CD4-positive, alpha-beta T cell (primary cell): ENCODE measurements at regions not wholly inside any gene's neighbourhood (a gene's known extent, or its start where the extent isn't known, plus 50 kb on each side); places are given as distances from the start of the nearest gene placed in this dataset.

Source experiments
- ATAC-seq: fragments of 200-7000 bp; cut with Tn5 transposase; one replicate; pipeline ENCODE4 v1.10.0; 2022; ENCODE audit warnings: mild to moderate bottlenecking; ENCODE audit not compliant: poor library complexity
- CTCF ChIA-PET: fragments of 350-600 bp; sonication (Branson Sonifier 250); formaldehyde crosslinking; loops from one replicate; lab custom pipeline; 2021; ENCODE audit warnings: antibody characterized with exemption, inconsistent platforms; lab: Charles Lee
- POLR2A ChIA-PET: fragments of 350-600 bp; sonication (Branson Sonifier 250); formaldehyde crosslinking; loops from one replicate; lab custom pipeline; 2021; ENCODE audit warnings: antibody characterized with exemption, inconsistent platforms; lab: Charles Lee
- DNase-seq, 14 experiments: peaks; one replicate each; pipeline ENCODE4 v3.0.0-alpha.2; 2013 to 2020; ENCODE audit warnings: mixed read lengths in 2 of 14
- H3K27ac ChIP-seq, 2 donors: one replicate each; pipeline versions ENCODE4 v1.5.1 to v1.7.0; 2013; ENCODE audit warnings: low read length in 2 of 2, low read depth in 1 of 2, mild to moderate bottlenecking in 1 of 2
- H3K27me3 ChIP-seq, 2 experiments: 1 replicate in 1 of 2; 2 replicates in 1 of 2; pipeline versions ENCODE4 v1.6.1 to v1.7.0; 2013; ENCODE audit warnings: low read length in 2 of 2, control low read depth in 1 of 2, mild to moderate bottlenecking in 1 of 2, moderate library complexity in 1 of 2; ENCODE audit not compliant: insufficient read depth in 2 of 2, control insufficient read depth in 1 of 2
- H3K36me3 ChIP-seq: one replicate; pipeline ENCODE4 v1.6.1; 2013; ENCODE audit warnings: low read length, control low read depth; ENCODE audit not compliant: insufficient read depth
- H3K4me1 ChIP-seq: one replicate; pipeline ENCODE4 v1.6.1; 2013; ENCODE audit warnings: low read length, control low read depth; ENCODE audit not compliant: insufficient read depth
- H3K4me3 ChIP-seq: one replicate; pipeline ENCODE4 v1.5.1; 2013; ENCODE audit warnings: mild to moderate bottlenecking, low read length, moderate library complexity
- H3K9me3 ChIP-seq, 2 experiments: 1 replicate in 1 of 2; 2 replicates in 1 of 2; pipeline versions ENCODE4 v1.6.1 to v1.7.0; 2013; ENCODE audit warnings: low read length in 2 of 2, mild to moderate bottlenecking in 2 of 2, control low read depth in 1 of 2, moderate library complexity in 1 of 2; ENCODE audit not compliant: control insufficient read depth in 1 of 2, insufficient read depth in 1 of 2
- H3K27ac Mint-ChIP-seq: one replicate; pipeline ENCODE4 v1.8.0; 2020; ENCODE audit warnings: mixed read lengths
- H3K27me3 Mint-ChIP-seq: one replicate; pipeline ENCODE4 v1.8.0; 2021; ENCODE audit warnings: mixed read lengths
- H3K36me3 Mint-ChIP-seq: one replicate; pipeline ENCODE4 v1.8.0; 2021; ENCODE audit warnings: low read depth, mixed read lengths
- H3K4me1 Mint-ChIP-seq: one replicate; pipeline ENCODE4 v1.8.0; 2021; ENCODE audit warnings: low read depth, mixed read lengths
- H3K4me3 Mint-ChIP-seq: one replicate; pipeline ENCODE4 v1.8.0; 2020; ENCODE audit warnings: mild to moderate bottlenecking, mixed read lengths
- H3K9me3 Mint-ChIP-seq: one replicate; pipeline ENCODE4 v1.8.0; 2020; ENCODE audit warnings: mixed read lengths
- intact Hi-C, 2 experiments: fragments of 100-400 bp; cut with DNase I in 1 of 2; cut with micrococcal nuclease in 1 of 2; formaldehyde crosslinking; loops; one replicate each; pipeline versions ENCODE4 v1.15.1 to v1.9.0; 2023 to 2025; cut with DNase I, micrococcal nuclease
- TF ChIP-seq, protein P1 (sequence below): fragments of 200-600 bp; IDR thresholded peaks from one replicate; pipeline ENCODE4 v1.8.0; 2022; ENCODE audit warnings: antibody characterized with exemption, mild to moderate bottlenecking

DNA sequence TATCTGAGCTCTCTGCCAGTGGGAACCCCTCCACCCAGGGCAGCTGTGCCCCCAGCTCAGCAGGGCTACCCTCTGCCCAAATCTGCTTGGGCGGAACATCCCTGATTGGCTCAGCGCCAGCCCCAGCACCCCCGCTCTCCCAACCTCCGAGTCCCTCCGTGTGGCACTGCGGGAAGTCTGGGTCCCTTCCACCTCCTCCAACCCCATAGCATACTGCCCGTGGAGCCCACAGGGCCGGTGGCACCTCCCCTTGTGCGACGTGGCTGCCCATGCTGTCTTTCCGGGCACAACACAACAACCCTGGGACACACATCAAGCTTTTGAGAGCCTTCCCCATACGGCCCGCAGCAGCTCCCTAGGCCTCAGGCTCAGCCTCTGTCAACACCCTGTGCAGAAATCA lies 55.8 kb upstream of the NCK2 start:
- Histone ChIP-seq H3K4me3 (no peak overlapping the region), H3K36me3 (no peaks in the 10 kb centered on the region), H3K27me3 (no peaks in the 10 kb centered on the region), H3K9me3 (no peaks in the 10 kb centered on the region), H3K4me1 (no peaks in the 10 kb centered on the region), H3K27ac (no peak overlapping the region)
- no peak overlapping the region for H3K4me3 Mint-ChIP-seq
- TF ChIP-seq, protein P1, sequence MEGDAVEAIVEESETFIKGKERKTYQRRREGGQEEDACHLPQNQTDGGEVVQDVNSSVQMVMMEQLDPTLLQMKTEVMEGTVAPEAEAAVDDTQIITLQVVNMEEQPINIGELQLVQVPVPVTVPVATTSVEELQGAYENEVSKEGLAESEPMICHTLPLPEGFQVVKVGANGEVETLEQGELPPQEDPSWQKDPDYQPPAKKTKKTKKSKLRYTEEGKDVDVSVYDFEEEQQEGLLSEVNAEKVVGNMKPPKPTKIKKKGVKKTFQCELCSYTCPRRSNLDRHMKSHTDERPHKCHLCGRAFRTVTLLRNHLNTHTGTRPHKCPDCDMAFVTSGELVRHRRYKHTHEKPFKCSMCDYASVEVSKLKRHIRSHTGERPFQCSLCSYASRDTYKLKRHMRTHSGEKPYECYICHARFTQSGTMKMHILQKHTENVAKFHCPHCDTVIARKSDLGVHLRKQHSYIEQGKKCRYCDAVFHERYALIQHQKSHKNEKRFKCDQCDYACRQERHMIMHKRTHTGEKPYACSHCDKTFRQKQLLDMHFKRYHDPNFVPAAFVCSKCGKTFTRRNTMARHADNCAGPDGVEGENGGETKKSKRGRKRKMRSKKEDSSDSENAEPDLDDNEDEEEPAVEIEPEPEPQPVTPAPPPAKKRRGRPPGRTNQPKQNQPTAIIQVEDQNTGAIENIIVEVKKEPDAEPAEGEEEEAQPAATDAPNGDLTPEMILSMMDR: no peak
- ChIA-PET POLR2A (no interaction called here), CTCF (no interaction called here)
- intact Hi-C loops: no loop called here
- H3K4me1 Mint-ChIP-seq: no peaks in the 10 kb centered on the region
- ATAC-seq (no peak), DNase-seq (no peak)
- H3K9me3 Mint-ChIP-seq: no peaks in the 10 kb centered on the region
- H3K27me3 Mint-ChIP-seq: no peaks in the 10 kb centered on the region
- no peak overlapping the region for H3K27ac Mint-ChIP-seq
- no peaks in the 10 kb centered on the region for H3K36me3 Mint-ChIP-seq

DNA sequence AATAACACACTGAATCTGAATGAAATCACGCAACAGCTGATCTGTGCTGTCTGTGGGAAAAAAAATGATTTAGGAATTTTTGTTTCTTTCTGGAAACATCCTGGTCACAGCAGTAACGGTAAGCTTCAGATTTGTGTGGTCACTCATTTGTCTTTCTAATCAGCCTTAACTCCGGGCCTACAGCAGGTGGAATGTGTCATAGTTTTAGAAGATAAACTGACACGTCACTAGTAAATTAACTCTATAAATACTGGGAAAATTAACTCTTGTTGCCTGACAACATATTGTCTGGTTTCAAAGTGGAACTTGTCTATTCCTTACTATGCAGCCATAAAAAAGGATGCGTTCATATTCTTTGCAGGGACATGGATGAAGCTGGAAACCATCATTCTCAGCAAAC lies 58.1 kb upstream of the NCK2 start:
- H3K4me3 ChIP-seq: no peak overlapping the region
- H3K9me3 ChIP-seq: no peaks in the 10 kb centered on the region
- intact Hi-C loops: no loop called here
- no peaks in the 10 kb centered on the region for H3K36me3 ChIP-seq
- no peaks in the 10 kb centered on the region for H3K27me3 Mint-ChIP-seq
- no peak overlapping the region for H3K27ac ChIP-seq
- H3K36me3 Mint-ChIP-seq: no peaks in the 10 kb centered on the region
- H3K4me1 ChIP-seq: no peaks in the 10 kb centered on the region
- ChIA-PET CTCF (no interaction called here), POLR2A (no interaction called here)
- H3K27ac Mint-ChIP-seq: no peak overlapping the region
- no peak overlapping the region for H3K4me3 Mint-ChIP-seq
- no peak for ATAC-seq
- DNase-seq: no peak
- H3K27me3 ChIP-seq: no peaks in the 10 kb centered on the region
- no peaks in the 10 kb centered on the region for H3K9me3 Mint-ChIP-seq
- TF ChIP-seq, protein P1: no peak
- H3K4me1 Mint-ChIP-seq: no peaks in the 10 kb centered on the region

DNA sequence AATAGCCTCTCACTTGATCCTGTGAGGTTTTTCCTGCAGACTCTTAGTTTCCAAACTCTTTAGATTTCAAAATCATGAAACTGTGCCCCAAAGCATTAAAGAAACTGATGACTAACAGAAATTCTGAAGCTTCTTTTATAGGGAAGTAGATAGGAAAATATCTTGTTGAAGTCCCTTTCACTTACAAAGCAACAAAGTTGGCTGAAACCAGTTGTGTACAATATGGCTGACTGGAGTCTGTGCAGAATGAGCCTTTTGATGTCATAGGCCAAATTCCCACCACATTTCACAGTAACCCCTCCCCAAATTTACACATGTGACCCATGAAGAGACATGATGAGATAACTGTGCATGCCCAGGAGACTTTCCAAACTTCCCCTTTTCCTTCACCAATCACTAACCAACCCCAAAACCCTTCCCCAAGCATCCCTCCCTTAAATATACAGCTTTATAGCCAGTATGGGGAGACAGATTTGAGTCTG lies 61.7 kb upstream of the NCK2 start:
- no peak overlapping the region for H3K4me3 ChIP-seq
- no peaks in the 10 kb centered on the region for H3K9me3 Mint-ChIP-seq

More for the DNA sequence above, 61.7 kb upstream of the NCK2 start:
- no peaks in the 10 kb centered on the region for H3K9me3 ChIP-seq
- H3K27ac Mint-ChIP-seq: no peak overlapping the region
- H3K36me3 Mint-ChIP-seq: no peaks in the 10 kb centered on the region
- CTCF ChIA-PET: no interaction called here
- no peak overlapping the region for H3K27ac ChIP-seq
- POLR2A ChIA-PET: no interaction called here
- no peak for ATAC-seq
- TF ChIP-seq, protein P1: no peak
- intact Hi-C loops: no loop called here
- H3K27me3 ChIP-seq: no peaks in the 10 kb centered on the region
- DNase-seq: no peak
- H3K27me3 Mint-ChIP-seq: no peaks in the 10 kb centered on the region
- H3K36me3 ChIP-seq: no peaks in the 10 kb centered on the region
- no peak overlapping the region for H3K4me3 Mint-ChIP-seq
- H3K4me1 Mint-ChIP-seq: no peaks in the 10 kb centered on the region
- no peaks in the 10 kb centered on the region for H3K4me1 ChIP-seq
